ENCODE measurements at regions not wholly inside any gene's neighbourhood (a gene's known extent, or its start where the extent isn't known, plus 50 kb on each side); places are given as distances from the start of the nearest gene placed in this dataset.

DNA sequence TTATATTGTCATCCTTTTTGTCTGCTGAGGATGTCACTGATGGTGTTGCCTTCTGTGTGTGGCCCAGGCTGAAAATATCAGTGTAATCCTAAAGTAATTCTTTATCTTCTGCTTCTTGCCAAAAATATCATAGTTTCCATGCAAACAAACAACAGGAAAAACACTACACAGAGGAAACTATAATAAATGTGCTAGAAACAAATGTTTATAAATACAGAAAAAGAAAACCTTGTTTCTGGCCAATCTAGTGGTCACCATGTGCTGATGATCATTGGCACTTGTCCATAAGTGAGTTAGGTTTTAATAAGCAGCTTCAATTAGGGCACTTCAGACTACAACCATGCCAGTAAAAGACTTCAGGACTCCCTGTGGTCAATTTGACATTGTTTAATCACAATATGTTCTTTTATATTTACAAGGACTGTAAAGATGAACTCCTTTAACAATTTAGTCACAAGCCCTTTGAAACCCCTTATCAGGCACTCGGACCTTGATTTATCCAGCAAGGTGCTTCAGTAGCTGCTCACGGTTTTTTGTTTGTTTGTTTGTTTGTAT lies 124.8 kb downstream of the TMTC3 start:
- Histone ChIP-seq H3K4me1 (no peaks in the 10 kb centered on the region), H3K27me3 (no peaks in the 10 kb centered on the region), H3K4me3 (no peak overlapping the region), H3K27ac (no peak overlapping the region), H3K9me3 (no peaks in the 10 kb centered on the region), H3K36me3 (no peaks in the 10 kb centered on the region)
- intact Hi-C loops (cut with DNase I): no loop called here
- TF ChIP-seq POLR2A (IDR thresholded peaks at IDR 0.05) (no peak), CTCF (IDR thresholded peaks at IDR 0.05) (no peak)
- ATAC-seq: peak in 1 of 4 donors; percentile 20
- 56% methylated on average over 2 of the region's 2 CpGs for WGBS (ENCODE audit: insufficient coverage, low coverage, low lambda C conversion rate, missing lambda C conversion rate)
- no peak for DNase-seq

GRCh38 chr12:88267630-88268029 lies 125.5 kb downstream of the TMTC3 start:
- no peaks in the 10 kb centered on the region for H3K36me3 ChIP-seq
- no peaks in the 10 kb centered on the region for H3K27me3 ChIP-seq
- no peak for TF ChIP-seq CTCF (IDR thresholded peaks at IDR 0.05)
- TF ChIP-seq POLR2A (IDR thresholded peaks at IDR 0.05): no peak
- DNase-seq: no peak
- no peaks in the 10 kb centered on the region for H3K4me1 ChIP-seq
- no peak overlapping the region for H3K27ac ChIP-seq
- H3K4me3 ChIP-seq: no peak overlapping the region
- WGBS (ENCODE audit: insufficient coverage, low coverage, low lambda C conversion rate, missing lambda C conversion rate): 62% methylated on average over 2 of the region's 2 CpGs
- no peak for ATAC-seq
- intact Hi-C loops (cut with DNase I): no loop called here
- no peaks in the 10 kb centered on the region for H3K9me3 ChIP-seq

GRCh38 chr12:88272456-88272855 lies 130.3 kb downstream of the TMTC3 start:
- no peak overlapping the region for H3K4me3 ChIP-seq
- no peaks in the 10 kb centered on the region for H3K4me1 ChIP-seq
- DNase-seq (no peak), ATAC-seq (no peak)
- TF ChIP-seq CTCF (IDR thresholded peaks at IDR 0.05): no peak
- TF ChIP-seq POLR2A (IDR thresholded peaks at IDR 0.05): no peak
- no peaks in the 10 kb centered on the region for H3K27me3 ChIP-seq
- H3K27ac ChIP-seq: no peak overlapping the region
- H3K36me3 ChIP-seq: no peaks in the 10 kb centered on the region
- H3K9me3 ChIP-seq: no peaks in the 10 kb centered on the region
- WGBS (ENCODE audit: insufficient coverage, low coverage, low lambda C conversion rate, missing lambda C conversion rate): 75% methylated on average over 3 of the region's 4 CpGs
- intact Hi-C loops (cut with DNase I): no loop called here

DNA sequence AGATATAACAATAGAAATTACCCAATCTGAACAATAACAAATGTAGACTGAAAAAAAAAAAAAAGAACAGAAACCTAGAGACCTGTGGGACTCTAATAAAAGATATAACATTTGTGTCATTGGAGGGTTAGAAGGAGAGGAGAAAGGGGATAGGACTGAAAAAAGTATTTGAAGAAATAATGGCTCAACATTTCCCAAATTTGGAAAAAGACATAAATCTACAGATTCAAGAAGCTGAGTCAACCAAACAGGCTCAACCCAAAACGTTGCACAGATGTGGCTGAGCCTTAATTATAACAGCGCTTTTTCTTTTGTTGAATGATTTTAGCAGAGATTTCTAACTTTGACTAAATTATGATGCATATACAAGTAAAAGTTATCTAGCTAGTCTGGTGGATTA lies 131.3 kb downstream of the TMTC3 start:
- WGBS (ENCODE audit: insufficient coverage, low coverage, low lambda C conversion rate, missing lambda C conversion rate): 67% methylated on average over 2 of the region's 2 CpGs

More for the DNA sequence above, 131.3 kb downstream of the TMTC3 start:
- TF ChIP-seq POLR2A (IDR thresholded peaks at IDR 0.05): no peak
- no peak for TF ChIP-seq CTCF (IDR thresholded peaks at IDR 0.05)
- no peaks in the 10 kb centered on the region for H3K36me3 ChIP-seq
- H3K9me3 ChIP-seq: no peaks in the 10 kb centered on the region
- H3K27me3 ChIP-seq: no peaks in the 10 kb centered on the region
- H3K4me3 ChIP-seq: no peak overlapping the region
- intact Hi-C loops (cut with DNase I): no loop called here
- no peak overlapping the region for H3K27ac ChIP-seq
- no peaks in the 10 kb centered on the region for H3K4me1 ChIP-seq
- ATAC-seq: no peak
- DNase-seq: no peak
